ENCODE measurements at regions not wholly inside any gene's neighbourhood (a gene's known extent, or its start where the extent isn't known, plus 50 kb on each side); places are given as distances from the start of the nearest gene placed in this dataset.

DNA sequence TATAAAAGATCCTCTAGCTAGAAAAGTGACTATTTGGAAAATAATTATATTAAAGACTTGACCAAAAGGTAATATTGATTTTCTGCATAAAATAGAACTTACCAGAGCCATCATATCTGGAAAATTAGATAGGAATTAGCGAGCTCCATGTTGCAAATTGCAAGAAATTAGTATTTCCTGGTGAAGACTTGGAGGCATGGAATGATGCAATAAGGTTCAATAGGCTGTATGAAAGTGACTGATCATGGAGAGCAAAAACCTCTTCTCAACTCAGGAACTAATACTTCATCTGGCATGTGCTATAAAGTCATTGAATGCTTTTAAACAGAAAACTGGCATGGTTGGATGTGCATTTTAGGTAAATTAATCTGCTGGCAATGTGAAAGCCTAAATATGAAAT lies 66.3 kb upstream of the UFM1 start:
- H3K4me3 ChIP-seq (ENCODE audit: insufficient read length, low read depth): no peak overlapping the region
- no peak overlapping the region for H3K9ac ChIP-seq (ENCODE audit: insufficient read length, low read depth)
- TF ChIP-seq ZNF274 (IDR thresholded peaks at IDR 0.05; ENCODE audit: low read depth, low read length) (no peak), SUZ12 (IDR thresholded peaks at IDR 0.05; ENCODE audit: extremely low read depth, insufficient read depth, insufficient read length) (no peak)
- H3K36me3 ChIP-seq (ENCODE audit: insufficient read depth, insufficient read length, low read length): no peaks in the 10 kb centered on the region
- no peaks in the 10 kb centered on the region for H3K27me3 ChIP-seq (ENCODE audit: insufficient read depth, insufficient read length)
- no peaks in the 10 kb centered on the region for H3K9me3 ChIP-seq (ENCODE audit: insufficient read depth, low read length)
- H3K4me1 ChIP-seq (ENCODE audit: insufficient read depth, insufficient read length): no peaks in the 10 kb centered on the region
- DNase-seq (ENCODE audit: low read depth, low spot score): no peak

DNA sequence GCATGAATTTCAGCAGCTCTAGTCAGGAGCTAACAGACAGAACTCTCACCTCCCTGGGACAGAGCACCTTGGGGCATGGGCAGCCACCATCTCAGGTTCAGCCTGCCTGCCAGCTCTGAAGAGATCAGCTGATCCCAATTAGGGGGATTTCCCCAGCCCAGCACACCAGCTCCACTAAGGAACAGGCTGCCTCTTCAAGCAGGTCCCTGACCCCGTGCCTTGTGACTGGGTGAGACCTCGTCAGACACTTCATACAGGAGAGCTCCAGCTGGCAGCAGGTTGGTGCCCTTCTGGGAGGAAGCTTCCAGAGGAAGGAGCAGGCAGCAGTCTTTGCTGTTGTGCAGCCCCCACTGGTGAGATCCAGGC lies 84.5 kb upstream of the UFM1 start:
- H3K9ac ChIP-seq (ENCODE audit: insufficient read length, low read depth): no peak overlapping the region
- H3K4me1 ChIP-seq (ENCODE audit: insufficient read depth, insufficient read length): no peaks in the 10 kb centered on the region
- no peak overlapping the region for H3K4me3 ChIP-seq (ENCODE audit: insufficient read length, low read depth)
- H3K27me3 ChIP-seq (ENCODE audit: insufficient read depth, insufficient read length): no peaks in the 10 kb centered on the region
- H3K9me3 ChIP-seq (ENCODE audit: insufficient read depth, low read length): no peaks in the 10 kb centered on the region
- DNase-seq (ENCODE audit: low read depth, low spot score): no peak
- TF ChIP-seq YY1 (IDR thresholded peaks at IDR 0.05; ENCODE audit: insufficient read depth, insufficient read length): no peak
- TF ChIP-seq ZNF274 (IDR thresholded peaks at IDR 0.05; ENCODE audit: low read depth, low read length): no peak
- TF ChIP-seq SUZ12 (IDR thresholded peaks at IDR 0.05; ENCODE audit: extremely low read depth, insufficient read depth, insufficient read length): no peak
- H3K36me3 ChIP-seq (ENCODE audit: insufficient read depth, insufficient read length, low read length): no peaks in the 10 kb centered on the region

- no peaks in the 10 kb centered on the region for H3K4me1 ChIP-seq (ENCODE audit: insufficient read depth, insufficient read length)
- no peak for DNase-seq (ENCODE audit: low read depth, low spot score)
- no peaks in the 10 kb centered on the region for H3K27me3 ChIP-seq (ENCODE audit: insufficient read depth, insufficient read length)
- no peaks in the 10 kb centered on the region for H3K9me3 ChIP-seq (ENCODE audit: insufficient read depth, low read length)
- no peaks in the 10 kb centered on the region for H3K36me3 ChIP-seq (ENCODE audit: insufficient read depth, insufficient read length, low read length)
- H3K9ac ChIP-seq (ENCODE audit: insufficient read length, low read depth): no peak overlapping the region
- no peak overlapping the region for H3K4me3 ChIP-seq (ENCODE audit: insufficient read length, low read depth)
- TF ChIP-seq YY1 (IDR thresholded peaks at IDR 0.05; ENCODE audit: insufficient read depth, insufficient read length): no peak
- no peak for TF ChIP-seq ZNF274 (IDR thresholded peaks at IDR 0.05; ENCODE audit: low read depth, low read length)
- TF ChIP-seq SUZ12 (IDR thresholded peaks at IDR 0.05; ENCODE audit: extremely low read depth, insufficient read depth, insufficient read length): no peak
Observed at GRCh38 chr13:38264363-38265131, 85.1 kb upstream of the UFM1 start.

GRCh38 chr13:38262211-38262610 lies 87.4 kb upstream of the UFM1 start:
- Histone ChIP-seq H3K4me3 (ENCODE audit: insufficient read length, low read depth) (no peak overlapping the region), H3K9me3 (ENCODE audit: insufficient read depth, low read length) (no peaks in the 10 kb centered on the region), H3K9ac (ENCODE audit: insufficient read length, low read depth) (no peak overlapping the region), H3K36me3 (ENCODE audit: insufficient read depth, insufficient read length, low read length) (no peaks in the 10 kb centered on the region), H3K27me3 (ENCODE audit: insufficient read depth, insufficient read length) (no peaks in the 10 kb centered on the region), H3K4me1 (ENCODE audit: insufficient read depth, insufficient read length) (no peaks in the 10 kb centered on the region)
- no peak for TF ChIP-seq YY1 (IDR thresholded peaks at IDR 0.05; ENCODE audit: insufficient read depth, insufficient read length)
- TF ChIP-seq ZNF274 (IDR thresholded peaks at IDR 0.05; ENCODE audit: low read depth, low read length): no peak
- TF ChIP-seq SUZ12 (IDR thresholded peaks at IDR 0.05; ENCODE audit: extremely low read depth, insufficient read depth, insufficient read length): no peak
- no peak for DNase-seq (ENCODE audit: low read depth, low spot score)

DNA sequence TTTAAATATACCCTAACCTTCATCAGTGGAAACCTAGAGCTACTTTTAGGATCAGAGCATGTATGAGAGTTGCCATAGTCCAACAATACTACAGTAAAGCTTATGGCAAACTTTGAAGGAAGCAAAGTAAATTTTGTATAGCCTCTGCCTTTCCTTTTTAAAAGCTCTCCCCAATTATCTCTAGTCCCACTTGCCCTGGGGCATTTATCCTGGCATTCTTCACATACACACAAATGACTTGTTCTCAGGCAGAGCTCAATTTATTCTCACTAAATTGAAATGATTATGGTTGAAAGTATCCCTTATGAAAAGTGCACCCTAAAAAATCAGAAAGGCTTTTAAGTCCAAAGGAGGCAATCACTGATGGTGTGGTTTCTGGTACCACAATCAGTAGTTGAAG lies 94.1 kb upstream of the UFM1 start:
- H3K9ac ChIP-seq (ENCODE audit: insufficient read length, low read depth): no peak overlapping the region
- no peaks in the 10 kb centered on the region for H3K36me3 ChIP-seq (ENCODE audit: insufficient read depth, insufficient read length, low read length)
- no peaks in the 10 kb centered on the region for H3K27me3 ChIP-seq (ENCODE audit: insufficient read depth, insufficient read length)
- no peak for DNase-seq (ENCODE audit: low read depth, low spot score)
- no peak for TF ChIP-seq ZNF274 (IDR thresholded peaks at IDR 0.05; ENCODE audit: low read depth, low read length)
- no peak for TF ChIP-seq YY1 (IDR thresholded peaks at IDR 0.05; ENCODE audit: insufficient read depth, insufficient read length)
- no peak for TF ChIP-seq SUZ12 (IDR thresholded peaks at IDR 0.05; ENCODE audit: extremely low read depth, insufficient read depth, insufficient read length)
- no peaks in the 10 kb centered on the region for H3K4me1 ChIP-seq (ENCODE audit: insufficient read depth, insufficient read length)
- H3K4me3 ChIP-seq (ENCODE audit: insufficient read length, low read depth): no peak overlapping the region
- no peaks in the 10 kb centered on the region for H3K9me3 ChIP-seq (ENCODE audit: insufficient read depth, low read length)

GRCh38 chr13:38239874-38240273 lies 109.8 kb upstream of the UFM1 start:
- Histone ChIP-seq H3K4me3 (ENCODE audit: insufficient read length, low read depth) (no peak overlapping the region), H3K4me1 (ENCODE audit: insufficient read depth, insufficient read length) (no peaks in the 10 kb centered on the region), H3K36me3 (ENCODE audit: insufficient read depth, insufficient read length, low read length) (no peaks in the 10 kb centered on the region), H3K27me3 (ENCODE audit: insufficient read depth, insufficient read length) (no peaks in the 10 kb centered on the region), H3K9ac (ENCODE audit: insufficient read length, low read depth) (no peak overlapping the region), H3K9me3 (ENCODE audit: insufficient read depth, low read length) (no peaks in the 10 kb centered on the region)
- no peak for DNase-seq (ENCODE audit: low read depth, low spot score)
- TF ChIP-seq SUZ12 (IDR thresholded peaks at IDR 0.05; ENCODE audit: extremely low read depth, insufficient read depth, insufficient read length) (no peak), YY1 (IDR thresholded peaks at IDR 0.05; ENCODE audit: insufficient read depth, insufficient read length) (no peak), ZNF274 (IDR thresholded peaks at IDR 0.05; ENCODE audit: low read depth, low read length) (no peak)

GRCh38 chr13:38228322-38228721 lies 121.3 kb upstream of the UFM1 start:
- DNase-seq (ENCODE audit: low read depth, low spot score): no peak
- H3K9me3 ChIP-seq (ENCODE audit: insufficient read depth, low read length): no peaks in the 10 kb centered on the region
- TF ChIP-seq SUZ12 (IDR thresholded peaks at IDR 0.05; ENCODE audit: extremely low read depth, insufficient read depth, insufficient read length) (no peak), ZNF274 (IDR thresholded peaks at IDR 0.05; ENCODE audit: low read depth, low read length) (no peak), YY1 (IDR thresholded peaks at IDR 0.05; ENCODE audit: insufficient read depth, insufficient read length) (no peak)

More at GRCh38 chr13:38228322-38228721, 121.3 kb upstream of the UFM1 start:
- no peak overlapping the region for H3K9ac ChIP-seq (ENCODE audit: insufficient read length, low read depth)
- no peaks in the 10 kb centered on the region for H3K27me3 ChIP-seq (ENCODE audit: insufficient read depth, insufficient read length)
- H3K4me1 ChIP-seq (ENCODE audit: insufficient read depth, insufficient read length): no peaks in the 10 kb centered on the region
- H3K36me3 ChIP-seq (ENCODE audit: insufficient read depth, insufficient read length, low read length): no peaks in the 10 kb centered on the region
- H3K4me3 ChIP-seq (ENCODE audit: insufficient read length, low read depth): no peak overlapping the region
